Fibroblast of the aortic adventitia (primary cell): ENCODE measurements at regions not wholly inside any gene's neighbourhood (a gene's known extent, or its start where the extent isn't known, plus 50 kb on each side); places are given as distances from the start of the nearest gene placed in this dataset.
A peak's percentile ranks its signal among the peaks of the same experiment; 100 is the strongest.

Experiments
- DNase-seq: peaks from one replicate; pipeline ENCODE4 v3.0.0-alpha.2; 2010; ENCODE audit warnings: low read depth
- H3K4me3 ChIP-seq: 2 replicates; pipeline ENCODE4 v1.5.1; 2011; ENCODE audit warnings: low read depth, mild to moderate bottlenecking, control low read depth, low read length, moderate library complexity
- TF ChIP-seq, protein P1 (sequence below): IDR thresholded peaks from 2 replicates; pipeline ENCODE4 v1.5.1; 2011; ENCODE audit warnings: mild to moderate bottlenecking, low read length, control low read depth, inconsistent platforms; ENCODE audit not compliant: insufficient read depth

DNA sequence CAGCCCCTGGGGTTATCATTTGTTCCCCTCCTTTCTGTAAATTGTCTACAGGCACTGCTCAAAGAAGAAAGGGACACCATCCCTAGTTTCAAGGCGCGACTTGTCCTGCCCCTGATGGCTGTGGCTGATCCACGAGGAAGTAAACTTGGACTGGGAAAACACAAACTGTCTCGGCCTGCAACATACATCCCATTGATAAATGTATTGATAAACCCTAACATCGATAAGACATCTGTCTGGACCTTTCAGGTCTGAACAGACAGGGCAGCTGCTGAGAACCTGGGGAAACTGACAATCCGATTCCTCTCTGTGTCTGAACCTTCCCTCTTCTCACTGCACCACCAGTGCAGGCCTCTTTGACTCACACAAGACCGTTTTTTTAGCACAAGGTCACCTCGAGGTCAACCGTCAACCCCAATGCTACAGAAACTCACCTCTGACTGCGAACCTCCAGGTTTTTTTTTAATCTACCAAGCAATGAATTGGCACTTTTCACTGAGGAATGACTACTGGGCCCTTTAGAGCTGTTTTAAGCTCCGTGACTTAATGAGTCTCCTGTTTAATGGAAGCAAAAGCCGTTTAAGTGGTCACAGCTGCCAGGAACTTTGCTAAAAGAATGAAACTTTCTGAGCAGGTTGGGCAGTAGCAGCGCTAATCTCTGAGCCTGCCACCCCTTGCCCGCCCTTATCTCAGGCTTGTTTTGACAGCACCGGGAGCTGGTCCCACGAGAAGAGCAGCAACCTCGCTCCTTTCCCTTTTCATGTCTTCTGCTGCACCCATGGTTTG is 203.8 kb upstream of the TMEM45B start:
- peak; percentile 11 for DNase-seq
- TF ChIP-seq, protein P1, sequence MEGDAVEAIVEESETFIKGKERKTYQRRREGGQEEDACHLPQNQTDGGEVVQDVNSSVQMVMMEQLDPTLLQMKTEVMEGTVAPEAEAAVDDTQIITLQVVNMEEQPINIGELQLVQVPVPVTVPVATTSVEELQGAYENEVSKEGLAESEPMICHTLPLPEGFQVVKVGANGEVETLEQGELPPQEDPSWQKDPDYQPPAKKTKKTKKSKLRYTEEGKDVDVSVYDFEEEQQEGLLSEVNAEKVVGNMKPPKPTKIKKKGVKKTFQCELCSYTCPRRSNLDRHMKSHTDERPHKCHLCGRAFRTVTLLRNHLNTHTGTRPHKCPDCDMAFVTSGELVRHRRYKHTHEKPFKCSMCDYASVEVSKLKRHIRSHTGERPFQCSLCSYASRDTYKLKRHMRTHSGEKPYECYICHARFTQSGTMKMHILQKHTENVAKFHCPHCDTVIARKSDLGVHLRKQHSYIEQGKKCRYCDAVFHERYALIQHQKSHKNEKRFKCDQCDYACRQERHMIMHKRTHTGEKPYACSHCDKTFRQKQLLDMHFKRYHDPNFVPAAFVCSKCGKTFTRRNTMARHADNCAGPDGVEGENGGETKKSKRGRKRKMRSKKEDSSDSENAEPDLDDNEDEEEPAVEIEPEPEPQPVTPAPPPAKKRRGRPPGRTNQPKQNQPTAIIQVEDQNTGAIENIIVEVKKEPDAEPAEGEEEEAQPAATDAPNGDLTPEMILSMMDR: no peak
- H3K4me3 ChIP-seq: no peak overlapping the region

DNA sequence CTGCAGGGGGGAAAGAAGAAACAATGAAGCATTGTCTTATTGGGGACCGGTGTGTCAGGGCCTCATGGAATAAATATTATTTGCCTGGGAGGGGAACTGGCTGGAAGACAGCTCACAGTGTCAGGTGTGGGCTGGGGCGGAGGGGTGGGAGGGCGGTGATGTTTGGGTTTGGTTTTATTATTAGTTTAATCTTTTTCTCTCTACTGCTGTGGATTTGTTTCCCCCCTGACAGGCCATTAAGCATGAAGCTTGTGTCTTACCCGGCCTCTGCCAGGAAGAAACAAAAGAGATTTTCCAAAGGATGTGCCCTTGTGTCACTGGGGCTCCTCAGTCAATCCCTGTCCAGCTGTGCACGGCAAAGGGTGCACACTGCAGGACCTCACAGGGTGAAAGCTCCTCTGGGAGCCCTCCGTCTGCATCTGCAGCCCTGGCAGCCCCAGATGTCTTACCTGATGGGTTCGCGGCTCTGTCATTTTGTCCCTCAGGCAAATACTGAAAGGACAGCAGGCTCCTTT is 203.1 kb upstream of the TMEM45B start:
- no peak for DNase-seq
- TF ChIP-seq, protein P1: no peak
- no peak overlapping the region for H3K4me3 ChIP-seq

DNA sequence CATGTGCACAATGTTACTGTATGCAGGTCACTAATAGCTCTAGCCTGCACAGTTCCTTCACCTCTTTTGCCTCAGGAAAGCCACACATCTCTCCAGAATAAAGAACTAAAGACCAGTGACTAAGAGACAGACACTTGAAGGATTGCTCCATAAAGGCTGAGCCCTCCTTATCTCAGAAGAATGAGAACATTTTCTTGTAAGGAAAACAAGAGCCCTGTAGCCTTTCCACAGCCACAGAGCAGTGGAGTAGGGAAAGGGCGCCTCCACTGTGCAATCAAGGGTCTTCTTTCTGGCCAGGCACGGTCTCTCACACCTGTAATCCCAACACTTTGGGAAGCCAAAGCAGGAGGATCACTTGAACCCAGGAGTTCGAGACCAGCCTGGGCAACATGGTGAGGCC is 202.6 kb upstream of the TMEM45B start:
- TF ChIP-seq, protein P1: no peak
- H3K4me3 ChIP-seq: no peak overlapping the region
- peak; percentile 22 for DNase-seq

DNA sequence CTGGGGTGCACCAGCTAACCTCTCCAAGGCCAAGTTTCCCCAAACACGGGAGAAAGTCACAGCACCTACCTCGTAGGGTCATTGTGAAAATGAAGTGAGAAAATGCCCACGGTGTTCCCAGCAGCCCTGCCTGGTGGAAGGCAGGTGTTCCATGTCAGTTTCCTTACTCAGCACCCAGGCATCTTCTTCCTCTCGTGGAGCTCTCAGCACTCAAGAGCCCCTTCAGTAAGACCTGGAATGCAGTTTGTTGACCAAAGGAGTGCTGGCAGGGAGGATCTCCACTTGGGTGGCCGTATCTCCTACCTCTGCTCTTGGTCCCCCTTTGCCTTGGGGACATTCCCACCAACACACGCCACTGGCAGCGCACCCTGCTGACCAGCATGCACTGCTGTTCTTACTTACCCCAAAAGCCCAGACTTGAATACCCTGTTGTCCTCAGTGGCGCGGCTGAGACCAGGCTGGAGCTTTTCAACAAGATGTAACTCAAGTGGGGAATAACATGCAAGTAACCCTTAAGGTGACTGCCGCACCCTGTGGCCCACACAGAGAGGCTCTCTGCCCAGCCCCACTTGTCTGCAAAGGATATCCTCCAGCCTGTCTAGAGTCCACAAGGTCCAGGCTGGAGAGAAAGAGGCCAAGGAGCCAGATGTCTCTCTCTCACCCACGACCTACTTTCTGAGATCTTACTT is 201.2 kb upstream of the TMEM45B start:
- TF ChIP-seq, protein P1: no peak
- H3K4me3 ChIP-seq: no peak overlapping the region
- no peak for DNase-seq

DNA sequence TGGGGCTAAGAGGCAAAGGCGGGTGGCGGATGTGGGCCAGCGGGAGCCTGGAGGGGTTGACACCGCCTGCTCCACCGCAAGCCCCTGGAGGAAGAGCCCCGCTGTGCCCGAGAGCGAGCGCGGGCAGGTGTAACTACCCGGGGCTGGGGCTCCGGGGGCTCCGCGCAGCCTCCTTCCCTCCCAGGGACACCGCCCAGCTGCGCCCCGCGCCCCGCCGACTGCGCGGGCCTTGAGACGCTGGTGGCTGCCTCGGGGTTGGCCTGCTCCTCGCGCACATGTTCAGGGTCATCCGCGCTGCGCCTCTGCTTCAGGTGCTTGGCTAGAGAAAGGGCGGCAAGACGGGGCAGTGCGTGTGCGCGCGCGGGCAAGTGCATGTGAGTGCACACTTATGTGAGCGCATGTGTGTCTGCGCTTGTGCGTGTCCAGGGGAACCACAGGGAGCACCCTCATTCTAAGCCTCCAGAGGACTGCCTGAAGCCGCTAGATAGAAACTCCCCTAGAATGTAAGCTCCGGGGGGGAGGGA is 197.5 kb upstream of the TMEM45B start:
- no peak for DNase-seq
- TF ChIP-seq, protein P1: no peak
- no peak overlapping the region for H3K4me3 ChIP-seq

DNA sequence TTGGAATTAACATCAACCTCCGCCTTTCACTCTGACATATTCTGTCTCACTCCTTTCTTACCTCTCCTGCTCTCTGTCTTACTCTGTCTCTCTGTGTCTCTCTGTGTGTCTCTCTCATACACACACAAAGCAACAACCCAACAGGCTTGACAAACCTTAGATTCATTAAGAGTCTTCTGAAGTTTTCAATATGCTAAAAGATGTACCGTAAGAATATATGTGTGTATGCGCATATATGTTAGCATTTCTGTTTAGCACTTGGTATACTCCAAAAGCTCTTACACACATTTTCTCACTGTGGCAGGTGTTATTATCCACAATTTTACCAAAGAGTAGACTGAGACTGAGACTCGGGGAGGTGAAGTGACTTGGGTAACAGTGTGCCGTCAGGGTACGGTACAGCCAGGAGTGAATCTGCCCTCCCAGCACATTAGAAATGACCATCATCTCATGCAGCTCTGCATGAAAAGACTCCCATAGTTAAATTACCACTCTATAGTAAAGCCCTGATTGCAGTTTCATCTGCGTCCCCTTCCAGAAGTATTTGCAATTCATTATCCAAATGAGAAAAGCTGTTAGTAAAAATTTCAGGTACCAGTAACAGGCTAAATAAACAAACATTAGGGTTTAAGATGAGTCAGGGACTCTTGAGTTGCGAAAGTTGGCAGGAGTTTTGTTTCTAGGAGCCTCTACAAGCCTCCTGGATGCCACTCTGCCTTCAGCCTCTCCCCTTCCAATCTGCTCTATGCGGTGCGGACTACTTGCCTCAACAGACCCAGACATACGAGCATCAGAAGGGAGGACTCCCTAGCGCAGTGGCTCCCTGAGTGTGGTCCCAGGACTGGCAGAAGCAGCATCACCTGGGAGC is 195.2 kb upstream of the TMEM45B start:
- DNase-seq: peak; percentile 28
- H3K4me3 ChIP-seq: no peak overlapping the region
- TF ChIP-seq, protein P1: no peak
